ENCODE measurements at regions not wholly inside any gene's neighbourhood (a gene's known extent, or its start where the extent isn't known, plus 50 kb on each side); places are given as distances from the start of the nearest gene placed in this dataset.

GRCh38 chr6:156065849-156066248 is 610.2 kb upstream of the NOX3 start:
- TF ChIP-seq MYC (IDR thresholded peaks at IDR 0.05; ENCODE audit: low read depth, low read length) (no peak), POLR2A (IDR thresholded peaks at IDR 0.05; ENCODE audit: extremely low read depth, insufficient read length) (no peak), MAX (IDR thresholded peaks at IDR 0.05; ENCODE audit: low read depth, low read length) (no peak), CTCF (IDR thresholded peaks at IDR 0.05; ENCODE audit: low read depth, low read length) (no peak)

GRCh38 chr6:156062091-156062563 is 606.5 kb upstream of the NOX3 start:
- no peak for TF ChIP-seq MAX (IDR thresholded peaks at IDR 0.05; ENCODE audit: low read depth, low read length)
- no peak for TF ChIP-seq POLR2A (IDR thresholded peaks at IDR 0.05; ENCODE audit: extremely low read depth, insufficient read length)
- no peak for TF ChIP-seq MYC (IDR thresholded peaks at IDR 0.05; ENCODE audit: low read depth, low read length)
- TF ChIP-seq CTCF (IDR thresholded peaks at IDR 0.05; ENCODE audit: low read depth, low read length), result no peak
- DNase-seq (ENCODE audit: low read depth), result no peak
- H3K4me3 ChIP-seq (ENCODE audit: low read depth, low read length), result no peak overlapping the region

More at GRCh38 chr6:156065849-156066248, 610.2 kb upstream of the NOX3 start:
- DNase-seq (ENCODE audit: low read depth), result no peak
- no peak overlapping the region for H3K4me3 ChIP-seq (ENCODE audit: low read depth, low read length)

- no peak for TF ChIP-seq CTCF (IDR thresholded peaks at IDR 0.05; ENCODE audit: low read depth, low read length)
- TF ChIP-seq MYC (IDR thresholded peaks at IDR 0.05; ENCODE audit: low read depth, low read length), result no peak
- no peak for TF ChIP-seq MAX (IDR thresholded peaks at IDR 0.05; ENCODE audit: low read depth, low read length)
- no peak for TF ChIP-seq POLR2A (IDR thresholded peaks at IDR 0.05; ENCODE audit: extremely low read depth, insufficient read length)
- H3K4me3 ChIP-seq (ENCODE audit: low read depth, low read length), result no peak overlapping the region
Measured at GRCh38 chr6:156061465-156061864, 605.8 kb upstream of the NOX3 start.

GRCh38 chr6:156060013-156060412 is 604.4 kb upstream of the NOX3 start:
- no peak overlapping the region for H3K4me3 ChIP-seq (ENCODE audit: low read depth, low read length)
- no peak for TF ChIP-seq MYC (IDR thresholded peaks at IDR 0.05; ENCODE audit: low read depth, low read length)
- TF ChIP-seq POLR2A (IDR thresholded peaks at IDR 0.05; ENCODE audit: extremely low read depth, insufficient read length), result no peak
- no peak for TF ChIP-seq MAX (IDR thresholded peaks at IDR 0.05; ENCODE audit: low read depth, low read length)
- no peak for TF ChIP-seq CTCF (IDR thresholded peaks at IDR 0.05; ENCODE audit: low read depth, low read length)
- peak; percentile 17 for DNase-seq (ENCODE audit: low read depth)

More at GRCh38 chr6:156061465-156061864, 605.8 kb upstream of the NOX3 start:
- no peak for DNase-seq (ENCODE audit: low read depth)

- TF ChIP-seq CTCF (IDR thresholded peaks at IDR 0.05; ENCODE audit: low read depth, low read length) (no peak), MYC (IDR thresholded peaks at IDR 0.05; ENCODE audit: low read depth, low read length) (no peak), POLR2A (IDR thresholded peaks at IDR 0.05; ENCODE audit: extremely low read depth, insufficient read length) (no peak), MAX (IDR thresholded peaks at IDR 0.05; ENCODE audit: low read depth, low read length) (no peak)
- no peak for DNase-seq (ENCODE audit: low read depth)
Measured at GRCh38 chr6:156058356-156058755, 602.7 kb upstream of the NOX3 start.

More at GRCh38 chr6:156058356-156058755, 602.7 kb upstream of the NOX3 start:
- no peak overlapping the region for H3K4me3 ChIP-seq (ENCODE audit: low read depth, low read length)
